KMS-11 (cell line): ENCODE measurements at regions not wholly inside any gene's neighbourhood (a gene's known extent, or its start where the extent isn't known, plus 50 kb on each side); places are given as distances from the start of the nearest gene placed in this dataset.
A peak's percentile ranks its signal among the peaks of the same experiment; 100 is the strongest.
"Not testable (repeated sequence)": the region's sequence is repeated elsewhere in the genome, so short reads cannot be mapped to it uniquely, and the experiment has no call there.

Experiments
- H2AFZ ChIP-seq: fragments of 200-600 bp; sonication (generic); 2 replicates; pipeline ENCODE4 v1.6.1; 2016; ENCODE audit warnings: antibody characterized with exemption, mixed run types, low read depth
- H3K27ac ChIP-seq: fragments of 200-600 bp; sonication (generic); 2 replicates; pipeline ENCODE4 v1.6.1; 2016; ENCODE audit warnings: mild to moderate bottlenecking, mixed run types
- H3K27me3 ChIP-seq: fragments of 200-600 bp; sonication (generic); 2 replicates; pipeline ENCODE4 v1.6.1; 2017; ENCODE audit warnings: mild to moderate bottlenecking, low read depth, mixed run types, moderate library complexity; ENCODE audit not compliant: insufficient read depth
- H3K36me3 ChIP-seq: fragments of 200-600 bp; sonication (generic); 2 replicates; pipeline ENCODE4 v1.6.1; 2017; ENCODE audit warnings: mild to moderate bottlenecking, mixed run types; ENCODE audit not compliant: insufficient read depth
- H3K4me1 ChIP-seq: fragments of 200-600 bp; sonication (generic); 2 replicates; pipeline ENCODE4 v1.6.1; 2016; ENCODE audit warnings: mild to moderate bottlenecking, low read depth, mixed run types; ENCODE audit not compliant: poor library complexity, severe bottlenecking
- H3K4me2 ChIP-seq: fragments of 200-600 bp; sonication (generic); 2 replicates; pipeline ENCODE4 v1.7.0; 2016; ENCODE audit warnings: mild to moderate bottlenecking, mixed run types
- H3K4me3 ChIP-seq: fragments of 200-600 bp; sonication (generic); IDR thresholded peaks from 2 replicates; pipeline ENCODE4 v1.6.1; 2017; ENCODE audit warnings: low read depth, low read length, mixed read lengths; ENCODE audit not compliant: insufficient read depth
- H3K79me2 ChIP-seq: fragments of 200-600 bp; sonication (generic); 2 replicates; pipeline ENCODE4 v1.6.1; 2016; ENCODE audit warnings: low read depth, mixed run types; ENCODE audit not compliant: insufficient read depth
- H3K9ac ChIP-seq: fragments of 200-600 bp; sonication (generic); 2 replicates; pipeline ENCODE4 v1.6.1; 2016; ENCODE audit warnings: mild to moderate bottlenecking, mixed run types
- H4K20me1 ChIP-seq: fragments of 200-600 bp; sonication (generic); 2 replicates; pipeline ENCODE4 v1.6.1; 2016; ENCODE audit warnings: mild to moderate bottlenecking, mixed run types; ENCODE audit not compliant: insufficient read depth
- CTCF ChIP-seq: fragments of 200-600 bp; sonication (generic); conservative IDR thresholded peaks from 2 replicates; pipeline ENCODE4 v1.6.1; 2017; ENCODE audit warnings: low read depth, mild to moderate bottlenecking, antibody characterized with exemption, low read length, moderate library complexity, mixed read lengths

GRCh38 chr2:5195636-5196035, 496.5 kb upstream of the SOX11 start:
- no peaks in the 10 kb centered on the region for H3K27me3 ChIP-seq
- no peak for TF ChIP-seq CTCF
- H2AFZ ChIP-seq: no peak overlapping the region
- H3K36me3 ChIP-seq: no peaks in the 10 kb centered on the region
- no peak overlapping the region for H3K4me3 ChIP-seq
- no peaks in the 10 kb centered on the region for H4K20me1 ChIP-seq
- H3K4me1 ChIP-seq: no peaks in the 10 kb centered on the region
- H3K79me2 ChIP-seq: no peaks in the 10 kb centered on the region
- no peak overlapping the region for H3K27ac ChIP-seq
- H3K4me2 ChIP-seq: no peak overlapping the region
- H3K9ac ChIP-seq: no peak overlapping the region

- H2AFZ ChIP-seq: no peak overlapping the region
- H3K4me2 ChIP-seq: no peak overlapping the region
These were observed 488.9 kb upstream of the SOX11 start for GRCh38 chr2:5203134-5203755.

GRCh38 chr2:5206742-5207141, 485.4 kb upstream of the SOX11 start:
- H3K27ac ChIP-seq, H3K4me1 ChIP-seq, H3K4me2 ChIP-seq, H3K4me3 ChIP-seq, H3K79me2 ChIP-seq, H3K36me3 ChIP-seq, H4K20me1 ChIP-seq, H3K9ac ChIP-seq, H2AFZ ChIP-seq, H3K27me3 ChIP-seq: not testable (repeated sequence)

More at GRCh38 chr2:5203134-5203755, 488.9 kb upstream of the SOX11 start:
- no peaks in the 10 kb centered on the region for H3K4me1 ChIP-seq
- H3K9ac ChIP-seq: no peak overlapping the region
- no peaks in the 10 kb centered on the region for H4K20me1 ChIP-seq
- no peak for TF ChIP-seq CTCF
- no peaks in the 10 kb centered on the region for H3K36me3 ChIP-seq
- H3K4me3 ChIP-seq: no peak overlapping the region
- no peaks in the 10 kb centered on the region for H3K27me3 ChIP-seq
- no peaks in the 10 kb centered on the region for H3K79me2 ChIP-seq
- H3K27ac ChIP-seq: no peak overlapping the region

DNA sequence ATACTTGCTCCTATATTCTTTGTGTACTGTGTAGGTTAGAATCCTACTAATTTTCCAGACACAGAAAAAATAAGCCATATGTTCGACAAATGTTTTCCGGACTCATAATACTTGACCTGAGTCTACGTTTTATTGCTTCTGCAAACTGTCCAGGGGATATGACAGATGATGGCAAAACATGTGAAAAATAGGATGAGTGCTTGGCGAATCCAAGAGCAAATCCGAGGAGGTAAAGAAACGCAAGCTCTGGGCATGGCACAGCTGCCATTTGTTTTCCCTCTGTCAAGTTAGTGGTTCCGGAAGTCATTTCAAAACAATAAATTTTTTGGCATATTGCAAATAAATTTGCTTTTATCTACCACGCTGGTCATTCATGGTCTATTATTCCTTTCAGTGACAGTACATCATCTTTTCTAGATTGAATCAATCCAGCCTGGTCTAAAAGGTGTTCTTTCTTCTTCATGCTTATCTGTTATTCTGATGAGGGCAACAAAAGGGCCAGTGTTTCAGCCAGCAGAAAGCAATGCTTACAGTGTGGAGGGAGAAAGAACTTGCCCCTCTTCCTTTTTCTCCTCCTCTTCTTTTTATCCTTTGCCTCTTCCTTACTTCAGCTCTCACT, 476.1 kb upstream of the SOX11 start:
- H3K27ac ChIP-seq: no peak overlapping the region
- H3K4me1 ChIP-seq: no peaks in the 10 kb centered on the region
- no peak overlapping the region for H3K4me3 ChIP-seq
- no peaks in the 10 kb centered on the region for H3K79me2 ChIP-seq
- no peak overlapping the region for H3K9ac ChIP-seq
- no peak overlapping the region for H3K4me2 ChIP-seq
- no peak overlapping the region for H2AFZ ChIP-seq
- no peaks in the 10 kb centered on the region for H4K20me1 ChIP-seq
- H3K27me3 ChIP-seq: no peaks in the 10 kb centered on the region
- no peak for TF ChIP-seq CTCF
- no peaks in the 10 kb centered on the region for H3K36me3 ChIP-seq

DNA sequence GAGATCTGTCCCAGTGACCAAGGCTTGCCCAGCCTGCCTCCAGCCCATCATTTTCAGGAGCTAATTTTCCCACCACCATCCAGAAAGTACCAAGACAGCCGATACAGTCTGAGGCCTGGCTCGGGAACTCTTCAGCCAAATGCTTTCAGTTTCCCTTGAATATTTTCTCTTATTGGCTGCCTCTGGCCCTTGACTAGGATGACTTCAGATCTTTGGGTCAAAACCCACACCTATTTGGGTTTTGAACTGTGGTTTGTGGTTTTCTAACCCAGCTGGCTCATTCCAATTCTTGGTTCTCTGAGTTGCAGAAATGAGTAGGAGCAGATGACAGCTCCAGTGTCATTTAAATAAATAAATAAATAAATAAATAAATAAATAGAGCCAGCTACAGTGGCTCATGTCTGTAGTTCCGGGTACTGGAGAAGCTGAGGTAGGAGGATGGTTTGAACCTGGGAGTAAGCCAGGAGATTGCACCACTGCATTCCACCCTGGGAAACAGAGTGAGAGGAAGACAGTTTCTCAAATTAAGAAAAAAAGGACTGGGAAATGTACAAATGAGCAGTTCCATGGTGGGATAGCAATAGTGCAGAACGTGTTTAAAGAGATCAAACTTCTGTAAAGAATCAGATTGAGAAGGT, 465.0 kb upstream of the SOX11 start:
- H3K4me2 ChIP-seq: peak overlapping the region; percentile 71
- no peaks in the 10 kb centered on the region for H3K27me3 ChIP-seq
- H3K4me3 ChIP-seq: no peak overlapping the region
- H3K4me1 ChIP-seq: peaks cover 13% of the 10 kb centered on the region
- no peaks in the 10 kb centered on the region for H4K20me1 ChIP-seq
- H3K79me2 ChIP-seq: no peaks in the 10 kb centered on the region
- H3K36me3 ChIP-seq: no peaks in the 10 kb centered on the region
- H3K27ac ChIP-seq: no peak overlapping the region
- peak overlapping the region; percentile 8; the same call in 1 of the 2 replicates for H2AFZ ChIP-seq
- no peak overlapping the region for H3K9ac ChIP-seq
- no peak for TF ChIP-seq CTCF
